ENCODE measurements at regions not wholly inside any gene's neighbourhood (a gene's known extent, or its start where the extent isn't known, plus 50 kb on each side); places are given as distances from the start of the nearest gene placed in this dataset.

DNA sequence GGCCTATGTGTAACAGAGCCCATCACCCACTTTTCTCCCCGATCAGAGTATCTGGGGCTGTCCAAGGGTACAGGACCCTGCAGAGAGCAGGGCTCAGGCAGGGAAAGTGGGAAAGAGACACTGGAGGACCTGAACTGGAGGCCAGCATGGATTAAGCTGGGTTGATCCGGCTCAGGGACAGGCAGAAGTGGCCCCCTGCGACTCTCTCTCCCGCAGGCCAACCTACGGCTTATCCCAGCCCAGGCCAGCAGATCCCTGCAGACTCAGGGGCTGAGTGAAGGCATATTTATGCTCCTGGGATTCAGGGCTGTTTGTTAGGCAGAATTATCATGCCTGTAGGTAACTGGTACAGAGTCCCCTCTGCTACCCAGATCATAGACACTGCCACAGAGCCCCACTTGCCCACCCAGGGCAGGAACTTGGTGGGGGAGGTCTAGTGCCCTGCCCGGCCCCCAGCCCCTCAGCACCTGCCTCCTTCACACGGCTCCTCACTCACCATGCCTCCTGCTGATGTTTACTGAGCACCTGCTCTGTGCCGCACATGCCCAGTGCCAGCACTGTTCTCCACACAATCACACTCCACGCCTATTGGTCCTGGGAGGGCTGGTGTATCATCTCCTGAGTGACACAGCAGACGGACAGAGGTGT is 87.3 kb downstream of the ADRA2C start:
- DNase-seq = no peak

DNA sequence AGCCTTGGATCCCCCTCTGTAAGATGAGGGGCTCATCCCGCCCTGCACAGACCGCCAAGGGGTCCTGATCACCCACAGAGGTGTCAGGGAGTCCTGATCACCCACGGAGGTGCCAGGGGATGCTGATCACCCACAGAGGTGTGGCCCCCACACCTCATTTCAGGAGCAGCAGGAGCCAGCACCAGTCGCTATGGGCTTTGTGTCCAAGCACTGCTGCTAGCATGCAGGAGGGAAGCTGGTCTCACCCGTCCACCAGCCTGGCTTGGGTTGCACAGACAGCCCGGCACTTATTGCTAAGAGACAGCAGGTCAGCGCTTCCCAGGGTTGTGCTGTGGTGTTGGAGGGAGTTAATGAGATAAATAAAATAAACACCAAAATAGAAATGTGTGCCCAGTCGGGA is 88.5 kb downstream of the ADRA2C start:
- no peak for DNase-seq

DNA sequence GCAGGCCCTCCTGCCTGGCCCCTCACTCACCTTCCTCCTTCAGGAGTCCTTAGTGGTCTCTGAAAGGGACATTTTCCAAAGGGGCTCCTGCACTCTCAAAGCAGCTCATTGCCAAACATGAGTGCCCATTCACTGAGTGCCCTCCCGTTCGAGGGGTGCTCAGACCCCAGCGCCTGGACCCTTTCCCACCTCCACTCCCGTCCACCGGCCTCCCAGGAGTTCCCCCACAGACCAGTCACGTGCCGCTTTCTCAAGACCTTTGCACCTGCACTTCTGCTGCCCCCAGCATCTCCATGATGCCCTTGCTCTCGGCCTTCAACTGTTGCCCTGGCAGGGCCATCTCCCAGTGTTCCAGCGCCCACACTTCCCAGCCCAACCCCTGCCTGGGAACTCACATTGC is 89.5 kb downstream of the ADRA2C start:
- DNase-seq = no peak

DNA sequence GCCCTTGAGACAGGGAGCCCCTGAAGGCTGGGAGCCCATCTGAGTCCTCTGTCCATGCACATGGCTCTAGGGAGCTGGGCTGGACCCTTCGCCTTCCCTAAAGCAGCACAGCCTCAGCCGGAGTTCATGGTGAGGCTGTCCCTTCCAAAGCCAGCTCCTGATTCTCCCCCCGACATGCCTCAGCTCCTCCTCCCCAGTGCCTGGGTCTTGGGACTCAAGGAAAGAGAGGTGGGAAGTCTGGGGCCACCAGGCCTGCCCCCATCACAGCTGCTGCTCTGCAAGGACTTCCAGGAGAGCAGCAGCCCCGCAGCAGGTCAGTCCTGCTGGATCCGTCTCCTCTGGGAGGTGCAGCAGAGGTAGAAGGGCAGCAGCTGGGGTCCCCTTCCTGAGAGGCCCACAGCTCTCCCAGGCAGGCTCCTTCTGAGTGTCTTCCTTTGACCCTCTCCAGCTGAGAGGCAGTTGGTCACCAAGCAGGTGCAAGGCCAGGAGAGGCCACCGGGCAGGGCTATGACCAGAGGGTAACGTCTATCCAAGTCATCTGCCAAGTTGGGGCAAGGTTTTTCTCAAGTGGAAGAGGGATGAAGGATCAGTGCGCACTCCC is 90.5 kb downstream of the ADRA2C start:
- no peak for DNase-seq

DNA sequence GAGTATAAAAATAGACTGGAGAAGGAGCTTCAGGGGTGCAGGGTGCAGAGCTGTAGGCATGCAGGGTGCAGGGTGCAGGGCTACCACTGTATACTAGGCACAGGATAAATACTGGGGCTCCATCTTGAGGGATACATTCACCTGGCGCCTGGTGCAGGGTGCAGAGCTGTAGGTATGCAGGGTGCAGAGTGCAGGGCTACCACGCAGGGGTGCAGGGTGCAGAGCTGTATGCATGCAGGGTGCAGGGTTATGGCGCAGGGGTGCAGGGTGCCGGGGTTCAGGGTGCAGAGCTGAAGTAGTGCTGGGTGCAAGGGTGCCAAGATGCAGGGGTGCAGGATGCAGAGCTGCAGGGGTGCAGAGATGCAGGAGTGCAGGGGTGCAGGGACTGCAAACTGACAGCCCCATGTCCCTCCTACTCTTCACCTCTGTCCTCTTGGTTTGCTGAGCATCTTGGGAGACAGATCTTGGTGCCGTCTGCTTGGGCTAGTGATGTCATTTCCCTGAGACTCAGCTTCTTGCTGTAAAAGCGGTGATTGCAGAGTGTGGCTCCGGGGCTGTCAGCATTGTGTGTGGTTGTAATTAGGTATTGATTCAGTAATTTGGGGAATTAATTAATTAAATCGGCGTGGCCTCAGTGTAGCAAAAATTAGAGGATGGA is 91.2 kb downstream of the ADRA2C start:
- DNase-seq = no peak

DNA sequence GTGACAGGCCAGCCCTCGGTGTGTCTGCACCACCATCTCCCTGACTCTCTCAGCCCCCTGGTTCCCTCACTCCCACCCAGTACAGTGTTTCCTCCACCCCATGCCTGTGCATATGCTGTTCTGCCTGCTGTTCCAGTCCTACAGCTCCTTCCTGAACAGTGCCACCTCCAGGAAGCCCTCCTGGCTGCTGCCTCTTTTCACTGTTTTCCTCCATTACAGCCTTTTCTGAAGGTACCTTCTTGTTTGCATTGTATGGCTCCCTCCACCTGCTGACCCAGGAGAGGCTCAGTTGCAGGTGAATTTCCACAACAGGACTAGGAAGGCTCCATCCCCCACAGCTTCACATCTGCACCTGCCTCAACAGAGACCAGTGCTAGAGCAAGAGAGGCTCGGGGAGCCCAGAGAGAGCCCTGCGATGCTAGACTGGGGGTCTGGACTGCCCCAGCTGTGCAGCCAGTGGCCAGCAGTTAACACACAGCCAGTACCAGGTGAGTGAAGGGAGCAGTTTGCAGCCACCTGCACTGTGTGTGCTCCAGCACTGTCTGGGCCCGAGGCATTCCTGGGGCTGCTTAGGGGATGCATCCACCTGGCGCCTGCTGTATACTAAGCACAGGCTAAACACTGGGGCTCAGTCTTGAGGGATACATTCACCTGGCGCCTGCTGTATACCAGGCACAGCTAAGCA is 92.0 kb downstream of the ADRA2C start:
- no peak for DNase-seq

DNA sequence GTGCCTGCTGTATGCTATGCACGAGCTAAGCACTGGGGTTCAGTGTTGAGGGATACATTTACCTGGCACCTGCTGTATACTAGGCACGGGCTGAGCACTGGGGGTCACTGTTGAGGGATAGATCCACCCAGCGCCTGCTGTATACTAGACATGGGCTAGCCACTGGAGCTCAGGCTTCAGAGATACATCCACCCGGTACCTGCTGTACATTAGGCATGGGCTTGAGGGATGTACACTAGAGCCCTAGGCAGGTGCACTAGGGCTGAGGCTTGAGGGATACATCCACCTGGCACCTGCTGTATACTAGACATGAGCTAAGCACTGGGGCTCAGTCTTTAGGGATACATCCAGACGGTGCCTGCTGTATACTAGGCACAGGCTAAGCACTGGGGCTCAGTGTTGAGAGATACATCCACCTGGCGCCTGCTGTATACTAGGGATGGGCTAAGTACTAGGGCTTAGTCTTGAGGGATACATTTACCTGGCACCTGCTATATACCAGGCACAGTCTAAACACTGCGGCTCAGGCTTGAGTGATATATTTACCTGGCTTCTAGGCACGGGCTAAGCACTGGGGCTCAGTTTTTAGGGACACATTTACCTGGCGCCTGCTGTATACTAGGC is 92.7 kb downstream of the ADRA2C start:
- DNase-seq = no peak

DNA sequence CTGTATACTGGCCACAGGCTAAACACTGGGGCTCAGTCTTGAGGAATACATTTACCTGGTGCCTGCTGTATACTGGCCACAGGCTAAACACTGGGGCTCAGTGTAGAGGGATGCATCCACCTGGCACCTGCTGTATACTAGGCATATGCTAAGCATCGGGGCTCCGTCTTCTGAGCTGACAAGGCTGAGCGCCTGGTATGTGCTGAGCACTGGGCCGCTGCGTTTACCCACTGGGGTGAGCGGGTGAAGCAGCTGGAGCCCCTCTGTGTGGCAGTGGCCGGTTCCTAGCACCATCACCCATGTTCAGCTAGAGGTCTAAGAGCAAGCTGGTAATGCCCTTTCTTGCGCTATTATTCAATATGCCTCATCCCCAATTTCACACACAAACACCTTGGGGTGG is 93.4 kb downstream of the ADRA2C start:
- no peak for DNase-seq

DNA sequence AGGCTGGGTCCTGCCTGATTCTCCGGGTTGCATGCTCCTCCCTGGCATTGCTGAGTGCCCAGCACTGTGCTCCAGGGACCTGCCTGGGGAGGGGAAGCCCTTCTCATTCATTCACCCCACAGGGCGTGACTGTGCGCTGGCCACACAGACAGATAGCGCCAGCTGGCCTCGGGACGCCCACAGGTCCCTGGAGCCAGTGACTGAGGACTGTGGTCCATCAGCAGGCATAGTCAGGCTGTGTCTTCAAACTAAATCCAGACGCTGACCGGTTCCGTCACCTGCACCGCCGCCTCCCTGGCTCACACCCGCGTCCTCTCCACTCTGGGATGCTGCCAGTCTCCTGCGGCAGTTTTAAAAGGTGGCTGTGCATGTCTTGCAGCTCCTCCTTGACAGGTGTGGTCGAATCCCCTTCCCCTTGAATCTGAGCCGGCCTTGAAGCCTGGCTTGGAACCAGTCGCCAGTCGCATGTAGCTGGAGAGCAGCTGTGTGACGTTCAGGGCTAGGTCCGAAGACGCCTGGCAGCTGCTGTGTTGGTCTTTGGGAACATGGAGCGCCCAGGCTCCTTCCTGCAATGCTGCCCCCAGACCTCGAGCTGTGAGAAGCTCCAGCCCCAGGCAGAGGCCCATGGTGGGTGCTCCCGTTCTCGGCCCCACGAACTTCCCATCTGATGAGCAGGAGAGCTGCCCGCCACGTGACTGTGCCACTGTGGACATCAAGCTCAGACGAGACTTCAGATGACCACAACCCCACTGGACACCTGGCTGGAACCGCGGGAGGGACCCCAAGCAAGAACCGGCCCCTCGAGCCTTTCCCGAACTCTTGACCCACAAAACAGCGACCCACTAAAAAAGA is 94.1 kb downstream of the ADRA2C start:
- no peak for DNase-seq

DNA sequence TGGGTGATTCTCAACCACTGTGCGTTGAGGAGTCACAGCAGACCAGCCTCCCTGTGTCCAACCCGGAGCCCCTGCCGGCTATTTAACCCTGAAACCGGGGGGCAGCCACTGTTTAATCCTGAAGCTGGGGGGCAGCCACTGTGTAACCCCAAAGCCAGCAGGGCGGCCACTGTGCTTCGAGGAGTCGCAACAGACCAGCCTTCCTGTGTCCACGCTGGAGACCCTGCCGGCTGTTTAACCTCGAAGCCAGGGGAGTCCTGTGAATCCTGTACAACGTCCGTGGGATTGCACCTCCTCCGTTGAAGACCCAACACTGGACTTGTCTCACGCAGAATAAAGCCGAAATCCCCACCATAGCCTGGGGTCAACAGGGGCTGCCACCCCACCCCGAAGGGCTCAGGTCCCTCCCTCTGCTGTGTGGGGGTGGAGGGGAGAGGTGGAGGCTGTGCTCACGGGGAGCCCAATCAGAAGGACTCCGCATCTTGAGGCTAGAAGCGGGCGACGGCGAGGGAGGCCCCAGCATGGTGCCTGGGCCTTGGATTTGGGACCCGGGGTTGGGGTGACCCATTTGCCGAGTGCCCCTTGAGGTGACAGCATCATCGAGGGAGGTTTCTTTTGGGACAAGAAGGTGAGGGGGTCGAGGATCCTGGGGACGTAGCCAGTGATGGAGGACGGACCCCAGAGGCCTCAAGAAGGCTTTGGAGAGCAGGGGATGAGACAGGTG is 94.9 kb downstream of the ADRA2C start:
- DNase-seq = no peak

DNA sequence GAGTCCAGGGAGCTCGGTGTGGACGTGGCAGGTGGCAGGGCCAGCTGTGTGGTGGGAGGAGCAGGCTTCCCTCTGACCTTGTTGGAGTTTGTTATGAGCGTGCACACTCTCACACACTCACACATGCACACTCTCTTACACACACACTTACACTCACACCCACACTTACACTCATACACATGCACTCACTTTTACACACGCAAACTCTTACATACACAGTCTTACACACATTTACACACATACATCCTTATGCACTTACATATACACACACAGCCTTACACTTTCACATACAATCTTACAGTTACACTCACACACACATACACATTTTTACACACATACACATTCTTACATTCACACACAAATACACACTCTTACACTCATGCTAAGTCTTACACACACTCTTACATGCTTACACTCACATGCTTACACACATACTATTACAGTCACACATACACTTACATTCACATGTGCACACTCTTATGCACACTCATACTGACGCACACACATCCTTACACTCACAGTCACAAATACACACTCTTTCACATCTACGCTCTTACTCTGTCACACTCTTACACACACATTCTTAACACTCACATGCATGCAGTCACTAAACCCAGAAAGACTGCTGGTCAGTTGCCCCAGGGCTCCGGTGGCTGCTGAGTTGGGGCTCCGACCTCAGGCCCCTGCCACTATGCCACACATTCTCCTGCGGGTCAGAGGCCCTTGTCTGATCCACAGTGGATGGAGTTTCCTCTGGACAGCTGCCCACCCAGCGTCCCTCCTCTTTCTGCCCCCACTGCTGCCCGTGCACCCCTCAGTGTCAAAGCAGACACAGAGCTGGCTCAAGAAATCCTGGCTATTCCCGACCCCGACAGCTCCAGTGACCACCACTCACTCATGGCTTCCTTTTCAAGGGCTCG is 95.8 kb downstream of the ADRA2C start:
- DNase-seq = no peak

DNA sequence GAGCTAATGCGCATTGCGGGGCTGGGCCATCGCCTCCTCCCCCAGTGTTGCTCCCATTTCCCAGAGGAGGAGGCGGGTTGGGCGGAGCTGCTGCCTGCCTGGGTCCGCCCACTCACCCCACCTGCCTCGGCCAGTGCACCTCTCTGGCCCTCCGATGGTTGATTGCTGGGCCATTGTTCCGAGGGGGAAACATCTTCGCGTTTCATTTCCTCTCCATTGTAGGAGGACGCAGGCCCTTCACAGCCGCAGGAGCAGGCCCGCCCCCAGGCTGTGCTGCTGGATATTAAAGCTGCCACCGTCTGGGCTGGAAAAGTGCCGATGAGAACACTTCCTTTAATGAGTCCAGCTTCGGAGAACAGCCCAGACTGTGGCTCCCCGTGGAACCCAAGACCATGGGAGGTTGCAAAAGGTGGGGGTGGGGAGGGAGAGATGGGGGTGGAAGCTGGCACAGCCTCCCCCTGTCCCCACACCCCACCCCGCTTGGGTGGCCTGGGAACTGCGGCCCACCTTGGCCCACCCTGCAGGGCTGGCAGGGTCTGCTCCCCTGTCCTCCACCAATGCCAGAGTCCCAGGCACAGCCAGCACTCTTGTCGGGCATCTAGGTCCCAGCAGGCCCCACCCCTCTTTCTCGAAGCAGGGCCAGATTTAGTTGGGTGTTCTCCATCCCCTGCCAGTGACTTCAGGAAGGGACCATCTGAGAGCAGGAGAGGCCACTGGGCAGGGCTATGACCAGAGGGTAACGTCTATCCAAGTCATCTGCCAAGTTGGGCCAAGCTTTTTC is 96.6 kb downstream of the ADRA2C start:
- DNase-seq = no peak

DNA sequence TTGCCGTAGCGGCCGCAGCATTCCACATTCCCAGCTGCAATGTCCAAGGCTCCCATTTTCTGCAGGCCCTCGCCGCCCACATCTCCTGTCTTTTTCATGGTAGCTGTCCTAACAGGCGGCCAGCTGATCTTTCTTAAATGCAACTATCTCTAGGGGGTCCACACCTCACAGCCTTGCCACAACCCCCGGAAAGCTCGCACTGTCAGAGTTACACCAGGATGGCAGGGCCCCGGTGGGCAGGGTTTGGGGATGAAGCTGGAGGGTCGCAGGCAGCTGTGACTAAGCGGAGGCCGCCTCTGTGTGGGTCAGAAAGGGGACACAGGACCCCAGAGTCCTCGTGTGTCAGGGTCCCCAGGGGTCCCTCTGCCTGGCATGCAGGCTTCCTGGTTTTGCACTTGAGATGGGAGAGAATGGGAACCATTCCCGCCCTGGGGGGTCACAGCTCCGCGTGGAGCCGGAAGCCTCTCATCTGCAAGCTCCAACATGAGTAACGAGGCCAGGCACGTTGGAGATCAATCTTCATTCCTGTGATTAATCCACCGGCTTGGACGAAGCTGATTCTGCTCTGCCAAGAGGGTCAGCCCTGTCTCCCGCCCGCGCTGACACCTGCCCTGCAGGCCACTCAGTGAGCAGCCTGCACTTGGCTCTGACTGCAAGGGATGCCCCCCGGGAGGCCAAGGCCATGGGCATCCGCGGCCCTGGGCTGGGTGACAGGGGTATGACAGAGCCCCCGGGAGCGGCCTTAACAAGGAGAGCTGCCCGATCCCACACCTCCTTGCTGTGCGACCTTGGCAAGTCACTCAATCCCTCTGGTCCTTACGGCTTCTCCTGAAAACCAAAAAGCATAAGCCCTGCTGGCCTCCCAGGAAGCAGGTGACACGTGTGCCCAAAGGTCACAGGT is 97.9 kb downstream of the ADRA2C start:
- no peak for DNase-seq

DNA sequence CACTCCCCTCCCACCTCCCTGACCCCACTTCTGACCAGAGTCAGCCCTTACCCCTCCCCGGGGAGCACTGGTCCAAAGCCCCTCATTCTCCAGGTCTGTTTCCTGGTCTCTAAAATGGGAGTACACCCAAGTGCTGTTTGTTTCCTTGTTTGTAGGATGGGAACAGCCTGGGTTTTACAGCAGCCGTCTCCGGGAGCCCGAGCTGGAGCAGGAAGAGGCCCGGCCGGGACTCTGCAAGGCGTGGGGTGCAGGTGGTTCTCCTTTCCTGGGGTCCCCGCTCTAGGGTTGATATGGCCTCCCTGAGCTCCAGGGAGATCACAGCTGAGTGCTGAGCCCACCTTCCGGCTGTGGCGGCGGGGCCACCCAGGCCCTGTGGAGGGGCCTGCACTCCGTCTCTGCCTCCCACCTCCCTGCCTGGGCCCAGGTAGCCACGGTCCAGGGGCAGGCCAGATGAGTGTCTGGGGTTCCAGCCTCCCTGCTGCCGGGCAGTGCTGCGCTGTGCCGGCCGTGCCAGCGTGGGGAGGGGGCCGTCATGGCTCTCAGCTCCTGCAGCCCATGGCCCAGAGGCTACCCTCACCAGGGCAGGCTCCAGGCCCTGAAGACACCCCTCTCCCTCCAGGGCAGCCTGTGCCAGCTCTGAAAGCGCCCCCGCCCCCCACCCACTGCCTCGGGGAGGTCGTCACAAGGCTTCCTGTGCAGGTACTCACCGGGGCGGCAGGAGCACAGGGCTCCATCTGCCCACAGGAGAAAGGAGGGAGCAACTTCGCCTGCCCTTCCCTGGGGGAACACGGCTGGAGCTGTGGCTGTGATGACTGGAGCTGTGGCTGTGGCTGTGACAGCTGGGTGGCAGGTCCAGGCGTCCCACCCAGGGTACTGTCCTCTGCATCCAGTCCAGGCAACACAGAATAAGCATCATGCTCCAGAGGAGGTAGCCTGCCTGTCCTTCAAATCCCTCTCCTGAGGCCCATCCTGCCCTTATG is 98.8 kb downstream of the ADRA2C start:
- DNase-seq = no peak

DNA sequence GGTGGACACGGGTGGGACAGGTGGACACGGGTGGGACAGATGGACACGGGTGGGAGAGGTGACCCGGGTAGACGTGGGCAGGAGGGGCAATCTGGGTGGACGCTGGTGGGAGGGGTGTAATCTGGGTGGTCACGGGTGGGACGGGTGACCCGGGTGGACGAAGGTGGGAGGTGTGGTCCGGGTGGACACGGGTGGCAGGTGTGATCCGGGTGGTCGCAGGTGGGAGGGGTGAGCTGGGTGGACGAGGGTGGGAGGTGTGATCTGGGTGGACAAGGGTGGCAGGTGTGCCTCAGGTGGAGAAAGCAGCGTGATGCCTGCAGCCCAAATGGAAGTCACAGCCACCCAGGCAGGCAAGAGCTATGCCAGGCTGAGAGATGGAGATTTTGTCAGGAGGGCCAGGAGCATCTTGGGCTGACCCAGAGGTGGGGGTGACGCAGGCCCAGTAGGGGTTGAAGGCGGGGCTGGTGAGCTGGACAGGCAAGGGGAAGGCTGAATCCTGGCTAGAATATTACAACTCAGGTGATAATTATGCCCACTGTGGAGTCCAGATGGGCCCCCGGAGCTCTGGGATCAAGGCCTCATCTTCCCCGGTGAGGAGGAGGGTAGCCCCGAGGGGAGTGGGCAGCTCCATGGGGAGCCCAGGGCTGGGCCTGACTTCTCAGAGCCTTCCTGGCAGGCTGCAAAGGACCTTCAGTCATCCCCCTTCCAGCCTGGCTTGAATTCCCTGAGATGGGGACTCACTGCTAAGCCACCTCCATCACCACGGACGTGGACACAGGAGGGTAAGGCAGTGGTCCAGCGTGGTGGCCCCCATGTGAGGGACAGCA is 100.0 kb downstream of the ADRA2C start:
- DNase-seq = no peak

DNA sequence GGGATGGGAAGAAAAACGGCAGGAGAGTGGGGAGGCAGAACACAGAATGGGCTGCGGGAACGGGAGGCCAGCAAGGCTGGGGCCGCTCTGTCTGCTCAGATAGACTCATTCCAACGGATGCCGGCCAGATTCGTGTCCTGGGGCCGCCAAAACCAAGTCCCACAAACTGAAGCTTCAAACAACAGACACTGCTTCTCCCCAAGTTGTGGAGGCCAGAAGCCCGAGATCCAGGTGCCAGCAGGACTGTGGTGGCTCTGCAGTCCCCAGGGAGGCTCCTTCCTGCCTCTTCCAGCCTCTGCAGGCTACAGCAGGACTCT is 100.6 kb downstream of the ADRA2C start:
- DNase-seq = no peak

Measured in NCI-H1694 (cell line).